ENCODE measurements at regions not wholly inside any gene's neighbourhood (a gene's known extent, or its start where the extent isn't known, plus 50 kb on each side); places are given as distances from the start of the nearest gene placed in this dataset.

DNA sequence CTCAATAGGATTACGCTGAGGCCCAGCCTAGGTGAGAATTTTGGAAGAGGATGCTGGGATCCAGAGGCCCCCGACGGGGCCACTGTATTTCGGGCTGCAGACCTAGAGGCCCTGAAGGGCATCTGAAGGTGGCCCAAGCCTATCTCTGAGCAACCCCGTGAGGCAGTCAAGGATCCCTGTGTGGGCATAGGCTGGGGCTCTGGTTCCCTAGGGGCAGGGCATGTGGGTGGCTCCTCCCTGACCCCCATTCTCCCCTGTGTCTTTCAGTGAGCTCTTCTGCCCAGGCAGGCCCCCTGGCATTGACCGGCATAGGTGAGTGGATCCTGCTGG is 216.0 kb downstream of the SNRPN start:
- TF ChIP-seq, protein P1, sequence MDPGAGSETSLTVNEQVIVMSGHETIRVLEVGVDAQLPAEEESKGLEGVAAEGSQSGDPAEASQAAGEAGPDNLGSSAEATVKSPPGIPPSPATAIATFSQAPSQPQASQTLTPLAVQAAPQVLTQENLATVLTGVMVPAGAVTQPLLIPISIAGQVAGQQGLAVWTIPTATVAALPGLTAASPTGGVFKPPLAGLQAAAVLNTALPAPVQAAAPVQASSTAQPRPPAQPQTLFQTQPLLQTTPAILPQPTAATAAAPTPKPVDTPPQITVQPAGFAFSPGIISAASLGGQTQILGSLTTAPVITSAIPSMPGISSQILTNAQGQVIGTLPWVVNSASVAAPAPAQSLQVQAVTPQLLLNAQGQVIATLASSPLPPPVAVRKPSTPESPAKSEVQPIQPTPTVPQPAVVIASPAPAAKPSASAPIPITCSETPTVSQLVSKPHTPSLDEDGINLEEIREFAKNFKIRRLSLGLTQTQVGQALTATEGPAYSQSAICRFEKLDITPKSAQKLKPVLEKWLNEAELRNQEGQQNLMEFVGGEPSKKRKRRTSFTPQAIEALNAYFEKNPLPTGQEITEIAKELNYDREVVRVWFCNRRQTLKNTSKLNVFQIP (CRISPR knock-in tag; IDR thresholded peaks at IDR 0.05; ENCODE audit: borderline replicate concordance, low read depth): no peak
- TF ChIP-seq, protein P2, sequence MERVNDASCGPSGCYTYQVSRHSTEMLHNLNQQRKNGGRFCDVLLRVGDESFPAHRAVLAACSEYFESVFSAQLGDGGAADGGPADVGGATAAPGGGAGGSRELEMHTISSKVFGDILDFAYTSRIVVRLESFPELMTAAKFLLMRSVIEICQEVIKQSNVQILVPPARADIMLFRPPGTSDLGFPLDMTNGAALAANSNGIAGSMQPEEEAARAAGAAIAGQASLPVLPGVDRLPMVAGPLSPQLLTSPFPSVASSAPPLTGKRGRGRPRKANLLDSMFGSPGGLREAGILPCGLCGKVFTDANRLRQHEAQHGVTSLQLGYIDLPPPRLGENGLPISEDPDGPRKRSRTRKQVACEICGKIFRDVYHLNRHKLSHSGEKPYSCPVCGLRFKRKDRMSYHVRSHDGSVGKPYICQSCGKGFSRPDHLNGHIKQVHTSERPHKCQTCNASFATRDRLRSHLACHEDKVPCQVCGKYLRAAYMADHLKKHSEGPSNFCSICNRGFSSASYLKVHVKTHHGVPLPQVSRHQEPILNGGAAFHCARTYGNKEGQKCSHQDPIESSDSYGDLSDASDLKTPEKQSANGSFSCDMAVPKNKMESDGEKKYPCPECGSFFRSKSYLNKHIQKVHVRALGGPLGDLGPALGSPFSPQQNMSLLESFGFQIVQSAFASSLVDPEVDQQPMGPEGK (CRISPR knock-in tag; IDR thresholded peaks at IDR 0.05; ENCODE audit: borderline replicate concordance): no peak
- TF ChIP-seq ZNF565 (CRISPR knock-in tag; conservative IDR thresholded peaks at IDR 0.05; ENCODE audit: low read depth) (no peak), CSDC2 (CRISPR knock-in tag; IDR thresholded peaks at IDR 0.05) (no peak), PPARA (CRISPR knock-in tag; IDR thresholded peaks at IDR 0.05; ENCODE audit: borderline replicate concordance) (no peak), ISL1 (CRISPR knock-in tag; IDR thresholded peaks at IDR 0.05) (no peak), ZNF70 (CRISPR knock-in tag; IDR thresholded peaks at IDR 0.05) (no peak), BACH2 (CRISPR knock-in tag; IDR thresholded peaks at IDR 0.05; ENCODE audit: borderline replicate concordance) (no peak), ARNTL (CRISPR knock-in tag; IDR thresholded peaks at IDR 0.05; ENCODE audit: borderline replicate concordance, low read depth) (no peak), ZFP30 (CRISPR knock-in tag; IDR thresholded peaks at IDR 0.05) (no peak), GLIS3 (CRISPR knock-in tag; IDR thresholded peaks at IDR 0.05) (no peak), ZFP3 (CRISPR knock-in tag; IDR thresholded peaks at IDR 0.05) (no peak), ESRRG (CRISPR knock-in tag; IDR thresholded peaks at IDR 0.05) (no peak), RARB (CRISPR knock-in tag; IDR thresholded peaks at IDR 0.05) (no peak)
- TF ChIP-seq, protein P3, sequence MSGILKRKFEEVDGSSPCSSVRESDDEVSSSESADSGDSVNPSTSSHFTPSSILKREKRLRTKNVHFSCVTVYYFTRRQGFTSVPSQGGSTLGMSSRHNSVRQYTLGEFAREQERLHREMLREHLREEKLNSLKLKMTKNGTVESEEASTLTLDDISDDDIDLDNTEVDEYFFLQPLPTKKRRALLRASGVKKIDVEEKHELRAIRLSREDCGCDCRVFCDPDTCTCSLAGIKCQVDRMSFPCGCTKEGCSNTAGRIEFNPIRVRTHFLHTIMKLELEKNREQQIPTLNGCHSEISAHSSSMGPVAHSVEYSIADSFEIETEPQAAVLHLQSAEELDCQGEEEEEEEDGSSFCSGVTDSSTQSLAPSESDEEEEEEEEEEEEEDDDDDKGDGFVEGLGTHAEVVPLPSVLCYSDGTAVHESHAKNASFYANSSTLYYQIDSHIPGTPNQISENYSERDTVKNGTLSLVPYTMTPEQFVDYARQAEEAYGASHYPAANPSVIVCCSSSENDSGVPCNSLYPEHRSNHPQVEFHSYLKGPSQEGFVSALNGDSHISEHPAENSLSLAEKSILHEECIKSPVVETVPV (CRISPR knock-in tag; IDR thresholded peaks at IDR 0.05): no peak
- ATAC-seq: no peak

DNA sequence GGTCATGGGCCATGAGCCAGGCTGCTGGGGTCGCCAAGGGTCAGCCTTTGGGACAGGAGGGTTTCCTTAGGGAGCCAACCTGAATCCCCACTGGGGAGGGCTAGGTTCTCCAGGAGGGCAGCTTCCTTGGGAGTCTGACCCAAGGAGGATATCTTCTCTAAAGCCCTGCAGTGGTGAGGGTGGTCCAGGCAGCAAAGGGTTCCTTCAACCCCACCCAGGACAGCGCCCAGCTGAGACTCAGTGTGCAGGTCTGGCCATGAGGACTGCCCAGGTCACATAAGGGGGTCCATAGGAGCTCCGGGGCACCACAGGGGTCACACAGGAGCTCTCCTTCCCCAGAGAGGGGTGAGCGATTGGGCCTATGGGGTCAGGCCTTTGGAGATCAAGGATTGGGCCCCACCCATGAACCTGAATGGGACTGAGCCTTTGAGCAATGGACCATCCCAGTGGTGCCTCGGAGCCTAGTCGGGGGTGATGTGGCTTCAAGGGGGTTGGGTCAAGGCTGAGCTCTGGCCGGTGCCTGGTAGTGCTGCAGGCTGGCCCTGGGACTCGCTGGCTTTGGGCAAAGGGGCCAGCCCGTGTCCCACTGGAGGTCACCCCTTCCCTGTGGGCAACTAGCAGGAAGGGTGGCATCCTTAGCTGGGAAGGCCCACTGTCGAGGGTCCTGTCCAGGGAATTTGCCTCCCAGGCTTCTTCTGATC is 216.5 kb downstream of the SNRPN start:
- TF ChIP-seq ARNTL (CRISPR knock-in tag; IDR thresholded peaks at IDR 0.05; ENCODE audit: borderline replicate concordance, low read depth) (no peak), GLIS3 (CRISPR knock-in tag; IDR thresholded peaks at IDR 0.05) (no peak), ZNF565 (CRISPR knock-in tag; conservative IDR thresholded peaks at IDR 0.05; ENCODE audit: low read depth) (no peak), ZNF8 (CRISPR knock-in tag; IDR thresholded peaks at IDR 0.05) (no peak), RARB (CRISPR knock-in tag; IDR thresholded peaks at IDR 0.05) (no peak)
- TF ChIP-seq, protein P4, sequence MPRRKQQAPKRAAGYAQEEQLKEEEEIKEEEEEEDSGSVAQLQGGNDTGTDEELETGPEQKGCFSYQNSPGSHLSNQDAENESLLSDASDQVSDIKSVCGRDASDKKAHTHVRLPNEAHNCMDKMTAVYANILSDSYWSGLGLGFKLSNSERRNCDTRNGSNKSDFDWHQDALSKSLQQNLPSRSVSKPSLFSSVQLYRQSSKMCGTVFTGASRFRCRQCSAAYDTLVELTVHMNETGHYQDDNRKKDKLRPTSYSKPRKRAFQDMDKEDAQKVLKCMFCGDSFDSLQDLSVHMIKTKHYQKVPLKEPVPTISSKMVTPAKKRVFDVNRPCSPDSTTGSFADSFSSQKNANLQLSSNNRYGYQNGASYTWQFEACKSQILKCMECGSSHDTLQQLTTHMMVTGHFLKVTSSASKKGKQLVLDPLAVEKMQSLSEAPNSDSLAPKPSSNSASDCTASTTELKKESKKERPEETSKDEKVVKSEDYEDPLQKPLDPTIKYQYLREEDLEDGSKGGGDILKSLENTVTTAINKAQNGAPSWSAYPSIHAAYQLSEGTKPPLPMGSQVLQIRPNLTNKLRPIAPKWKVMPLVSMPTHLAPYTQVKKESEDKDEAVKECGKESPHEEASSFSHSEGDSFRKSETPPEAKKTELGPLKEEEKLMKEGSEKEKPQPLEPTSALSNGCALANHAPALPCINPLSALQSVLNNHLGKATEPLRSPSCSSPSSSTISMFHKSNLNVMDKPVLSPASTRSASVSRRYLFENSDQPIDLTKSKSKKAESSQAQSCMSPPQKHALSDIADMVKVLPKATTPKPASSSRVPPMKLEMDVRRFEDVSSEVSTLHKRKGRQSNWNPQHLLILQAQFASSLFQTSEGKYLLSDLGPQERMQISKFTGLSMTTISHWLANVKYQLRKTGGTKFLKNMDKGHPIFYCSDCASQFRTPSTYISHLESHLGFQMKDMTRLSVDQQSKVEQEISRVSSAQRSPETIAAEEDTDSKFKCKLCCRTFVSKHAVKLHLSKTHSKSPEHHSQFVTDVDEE (CRISPR knock-in tag; IDR thresholded peaks at IDR 0.05): no peak
- TF ChIP-seq, protein P1 (CRISPR knock-in tag; IDR thresholded peaks at IDR 0.05; ENCODE audit: borderline replicate concordance, low read depth): no peak
- TF ChIP-seq, protein P5, sequence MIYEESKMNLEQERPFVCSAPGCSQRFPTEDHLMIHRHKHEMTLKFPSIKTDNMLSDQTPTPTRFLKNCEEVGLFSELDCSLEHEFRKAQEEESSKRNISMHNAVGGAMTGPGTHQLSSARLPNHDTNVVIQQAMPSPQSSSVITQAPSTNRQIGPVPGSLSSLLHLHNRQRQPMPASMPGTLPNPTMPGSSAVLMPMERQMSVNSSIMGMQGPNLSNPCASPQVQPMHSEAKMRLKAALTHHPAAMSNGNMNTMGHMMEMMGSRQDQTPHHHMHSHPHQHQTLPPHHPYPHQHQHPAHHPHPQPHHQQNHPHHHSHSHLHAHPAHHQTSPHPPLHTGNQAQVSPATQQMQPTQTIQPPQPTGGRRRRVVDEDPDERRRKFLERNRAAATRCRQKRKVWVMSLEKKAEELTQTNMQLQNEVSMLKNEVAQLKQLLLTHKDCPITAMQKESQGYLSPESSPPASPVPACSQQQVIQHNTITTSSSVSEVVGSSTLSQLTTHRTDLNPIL (CRISPR knock-in tag; IDR thresholded peaks at IDR 0.05; ENCODE audit: low read depth): no peak
- ATAC-seq: no peak
